Neural crest cell (in vitro differentiated cells): ENCODE measurements at regions not wholly inside any gene's neighbourhood (a gene's known extent, or its start where the extent isn't known, plus 50 kb on each side); places are given as distances from the start of the nearest gene placed in this dataset.

ENCODE experiments used
- DNase-seq: peaks from one replicate; pipeline ENCODE4 v3.0.0; 2021; ENCODE audit warnings: low read depth, mixed read lengths, low spot score
- H3K27ac Mint-ChIP-seq: one replicate; pipeline ENCODE4 v1.8.0; 2021; ENCODE audit warnings: mild to moderate bottlenecking, mixed read lengths; ENCODE audit not compliant: unreplicated experiment
- H3K27me3 Mint-ChIP-seq: 2 replicates; pipeline ENCODE4 v1.8.0; 2021; ENCODE audit warnings: low read depth, mild to moderate bottlenecking, mixed read lengths
- H3K36me3 Mint-ChIP-seq: 2 replicates; pipeline ENCODE4 v1.8.0; 2021; ENCODE audit warnings: low read depth, mild to moderate bottlenecking, mixed read lengths
- H3K4me1 Mint-ChIP-seq: 2 replicates; pipeline ENCODE4 v1.8.0; 2021; ENCODE audit warnings: mixed read lengths
- H3K4me3 Mint-ChIP-seq: one replicate; pipeline ENCODE4 v1.8.0; 2021; ENCODE audit warnings: mild to moderate bottlenecking, mixed read lengths
- H3K9me3 Mint-ChIP-seq: 2 replicates; pipeline ENCODE4 v1.8.0; 2021; ENCODE audit warnings: mixed read lengths
- CTCF ChIP-seq: fragments of 200-600 bp; sonication (generic); conservative IDR thresholded peaks from 2 replicates; pipeline ENCODE4 v1.5.0; 2021; ENCODE audit warnings: antibody characterized with exemption, mild to moderate bottlenecking

DNA sequence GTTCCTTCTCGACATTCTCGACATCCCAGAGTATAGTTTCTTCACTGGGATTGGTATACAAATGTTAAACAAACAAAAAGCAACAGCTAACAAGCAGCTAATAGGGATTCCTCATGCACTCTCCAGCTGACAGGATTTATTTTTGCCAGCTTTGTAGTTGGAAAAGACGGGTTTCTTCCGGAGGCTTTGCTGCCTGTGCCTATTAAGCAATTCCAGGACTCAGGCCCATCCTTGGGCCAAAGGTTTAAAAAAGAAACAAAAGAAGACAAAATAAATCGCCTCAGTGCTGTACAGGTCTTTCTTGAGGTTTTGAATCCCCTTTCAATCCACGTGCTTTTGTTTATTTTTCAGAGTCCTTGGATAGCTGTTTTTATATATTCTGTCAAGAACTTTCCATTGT, 1414.5 kb upstream of the PCDH9 start:
- no peak for DNase-seq
- H3K9me3 Mint-ChIP-seq: no peaks in the 10 kb centered on the region
- no peak overlapping the region for H3K4me3 Mint-ChIP-seq
- H3K36me3 Mint-ChIP-seq: no peaks in the 10 kb centered on the region
- TF ChIP-seq CTCF: no peak
- peaks cover 11% of the 10 kb centered on the region for H3K4me1 Mint-ChIP-seq
- no peaks in the 10 kb centered on the region for H3K27me3 Mint-ChIP-seq
- H3K27ac Mint-ChIP-seq: no peak overlapping the region

GRCh38 chr13:68636784-68637183, 1406.6 kb upstream of the PCDH9 start:
- TF ChIP-seq CTCF: no peak
- no peak for DNase-seq
- no peaks in the 10 kb centered on the region for H3K4me1 Mint-ChIP-seq
- no peaks in the 10 kb centered on the region for H3K36me3 Mint-ChIP-seq
- H3K9me3 Mint-ChIP-seq: no peaks in the 10 kb centered on the region
- H3K4me3 Mint-ChIP-seq: no peak overlapping the region
- no peaks in the 10 kb centered on the region for H3K27me3 Mint-ChIP-seq
- no peak overlapping the region for H3K27ac Mint-ChIP-seq

DNA sequence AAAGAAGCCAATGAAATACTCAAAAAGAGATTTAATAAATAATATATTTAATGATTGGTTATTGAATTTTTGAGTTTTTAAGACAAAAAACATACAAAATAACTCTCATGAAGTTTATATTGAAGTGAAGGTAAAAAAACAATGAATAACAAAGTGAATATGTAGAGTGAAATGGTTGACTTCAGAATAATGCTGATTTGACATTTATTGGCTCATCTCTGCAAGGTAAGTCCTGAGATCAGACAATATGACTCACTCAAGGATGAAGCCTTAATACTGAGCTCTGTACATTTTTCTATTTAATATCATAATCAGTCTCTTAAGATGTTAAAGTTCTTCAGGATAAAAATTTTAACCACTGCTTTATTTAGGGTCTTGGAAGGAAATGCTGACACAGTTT, 1398.9 kb upstream of the PCDH9 start:
- Mint-ChIP-seq H3K36me3 (no peaks in the 10 kb centered on the region), H3K27me3 (no peaks in the 10 kb centered on the region), H3K4me3 (no peak overlapping the region), H3K4me1 (no peaks in the 10 kb centered on the region), H3K9me3 (no peaks in the 10 kb centered on the region), H3K27ac (no peak overlapping the region)
- TF ChIP-seq CTCF: no peak
- DNase-seq: no peak

DNA sequence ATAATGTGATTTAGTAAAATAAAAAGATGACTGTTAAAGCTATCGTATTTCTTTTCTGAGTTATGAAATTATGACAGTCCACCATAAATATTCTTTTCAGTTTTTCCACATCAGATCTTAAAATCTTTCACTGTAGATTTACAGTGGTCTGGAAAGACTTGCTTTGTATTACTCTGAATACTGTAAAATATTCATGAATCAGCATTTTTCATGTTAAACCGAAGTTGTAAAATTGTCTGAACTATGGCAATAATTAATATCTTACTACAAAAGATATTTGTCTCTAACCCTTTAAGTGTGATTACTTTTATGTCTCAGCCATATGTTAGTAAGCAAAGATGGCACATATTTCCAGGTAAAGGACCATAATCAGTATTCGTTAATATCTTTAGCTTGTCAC, 1397.2 kb upstream of the PCDH9 start:
- Mint-ChIP-seq H3K27me3 (no peaks in the 10 kb centered on the region), H3K9me3 (no peaks in the 10 kb centered on the region), H3K4me3 (no peak overlapping the region), H3K36me3 (no peaks in the 10 kb centered on the region), H3K4me1 (no peaks in the 10 kb centered on the region), H3K27ac (no peak overlapping the region)
- DNase-seq: no peak
- TF ChIP-seq CTCF: no peak

DNA sequence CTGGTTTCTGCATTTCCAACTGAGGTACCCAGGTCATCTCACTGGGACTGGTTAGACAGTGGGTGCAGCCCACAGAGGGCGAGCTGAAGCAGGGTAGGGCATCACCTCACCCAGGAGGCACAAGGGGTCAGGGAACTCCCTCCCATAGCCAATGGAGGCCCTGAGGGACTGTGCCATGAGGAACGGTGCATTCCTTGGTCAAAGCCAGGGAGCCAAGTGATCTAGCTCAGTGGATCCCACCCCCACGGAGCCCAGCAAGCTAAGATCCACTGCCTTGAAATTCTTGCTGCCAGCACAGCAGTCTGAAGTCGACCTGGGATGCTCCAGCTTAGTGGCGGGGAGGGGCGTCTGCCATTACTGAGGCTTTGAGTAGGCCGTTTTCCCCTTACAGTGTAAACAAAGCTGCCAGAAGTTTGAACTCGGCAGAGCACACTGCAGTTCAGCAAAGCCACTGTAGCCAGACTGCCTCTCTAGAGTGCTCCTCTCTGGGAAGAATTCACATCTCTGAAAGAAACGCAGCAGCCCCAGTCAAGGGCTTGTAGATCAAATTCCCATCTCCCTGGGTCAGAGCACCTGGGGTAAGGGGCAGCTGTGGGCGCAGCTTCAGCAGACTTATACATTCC, 1386.6 kb upstream of the PCDH9 start:
- Mint-ChIP-seq H3K9me3 (peaks cover 10% of the 10 kb centered on the region), H3K27ac (no peak overlapping the region), H3K36me3 (no peaks in the 10 kb centered on the region), H3K4me3 (no peak overlapping the region), H3K4me1 (no peaks in the 10 kb centered on the region), H3K27me3 (no peaks in the 10 kb centered on the region)
- no peak for TF ChIP-seq CTCF
- no peak for DNase-seq
